ENCODE measurements at regions not wholly inside any gene's neighbourhood (a gene's known extent, or its start where the extent isn't known, plus 50 kb on each side); places are given as distances from the start of the nearest gene placed in this dataset.

DNA sequence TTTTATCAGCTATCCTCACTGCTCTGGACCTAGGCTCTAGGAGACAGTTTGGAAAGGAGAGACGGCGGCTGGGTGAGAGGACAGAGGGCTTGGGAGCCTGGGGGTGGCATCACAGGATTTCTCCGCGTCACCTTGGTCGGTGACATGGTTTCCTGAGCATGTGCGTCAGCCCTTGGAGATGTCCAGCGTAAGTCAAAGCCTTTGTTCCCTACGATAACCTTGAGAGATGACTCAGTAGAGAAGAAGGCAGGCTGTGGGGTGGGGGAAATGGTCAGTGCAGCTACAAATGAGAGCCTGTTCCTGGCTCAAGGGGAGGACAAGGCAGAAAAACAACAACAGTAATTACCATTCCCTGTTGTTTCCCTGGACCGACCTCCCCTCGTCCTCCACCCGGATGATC, 90.2 kb upstream of the TBX3 start:
- Mint-ChIP-seq H3K4me1 (ENCODE audit: low read depth) (no peaks in the 10 kb centered on the region), H3K9me3 (no peaks in the 10 kb centered on the region), H3K4me3 (no peak overlapping the region), H3K36me3 (ENCODE audit: insufficient read depth) (no peaks in the 10 kb centered on the region), H3K27me3 (ENCODE audit: low read depth) (no peaks in the 10 kb centered on the region)
- DNase-seq (no peak), ATAC-seq (no peak)

GRCh38 chr12:114770323-114770722, 86.3 kb upstream of the TBX3 start:
- no peaks in the 10 kb centered on the region for H3K9me3 Mint-ChIP-seq
- no peaks in the 10 kb centered on the region for H3K36me3 Mint-ChIP-seq (ENCODE audit: insufficient read depth)
- ATAC-seq (no peak), DNase-seq (no peak)
- H3K27me3 Mint-ChIP-seq (ENCODE audit: low read depth), result no peaks in the 10 kb centered on the region
- no peaks in the 10 kb centered on the region for H3K4me1 Mint-ChIP-seq (ENCODE audit: low read depth)
- no peak overlapping the region for H3K4me3 Mint-ChIP-seq

GRCh38 chr12:114769634-114770033, 85.7 kb upstream of the TBX3 start:
- no peaks in the 10 kb centered on the region for H3K36me3 Mint-ChIP-seq (ENCODE audit: insufficient read depth)
- no peaks in the 10 kb centered on the region for H3K27me3 Mint-ChIP-seq (ENCODE audit: low read depth)
- H3K9me3 Mint-ChIP-seq, result no peaks in the 10 kb centered on the region
- no peak for DNase-seq
- no peaks in the 10 kb centered on the region for H3K4me1 Mint-ChIP-seq (ENCODE audit: low read depth)
- no peak for ATAC-seq
- H3K4me3 Mint-ChIP-seq, result no peak overlapping the region

DNA sequence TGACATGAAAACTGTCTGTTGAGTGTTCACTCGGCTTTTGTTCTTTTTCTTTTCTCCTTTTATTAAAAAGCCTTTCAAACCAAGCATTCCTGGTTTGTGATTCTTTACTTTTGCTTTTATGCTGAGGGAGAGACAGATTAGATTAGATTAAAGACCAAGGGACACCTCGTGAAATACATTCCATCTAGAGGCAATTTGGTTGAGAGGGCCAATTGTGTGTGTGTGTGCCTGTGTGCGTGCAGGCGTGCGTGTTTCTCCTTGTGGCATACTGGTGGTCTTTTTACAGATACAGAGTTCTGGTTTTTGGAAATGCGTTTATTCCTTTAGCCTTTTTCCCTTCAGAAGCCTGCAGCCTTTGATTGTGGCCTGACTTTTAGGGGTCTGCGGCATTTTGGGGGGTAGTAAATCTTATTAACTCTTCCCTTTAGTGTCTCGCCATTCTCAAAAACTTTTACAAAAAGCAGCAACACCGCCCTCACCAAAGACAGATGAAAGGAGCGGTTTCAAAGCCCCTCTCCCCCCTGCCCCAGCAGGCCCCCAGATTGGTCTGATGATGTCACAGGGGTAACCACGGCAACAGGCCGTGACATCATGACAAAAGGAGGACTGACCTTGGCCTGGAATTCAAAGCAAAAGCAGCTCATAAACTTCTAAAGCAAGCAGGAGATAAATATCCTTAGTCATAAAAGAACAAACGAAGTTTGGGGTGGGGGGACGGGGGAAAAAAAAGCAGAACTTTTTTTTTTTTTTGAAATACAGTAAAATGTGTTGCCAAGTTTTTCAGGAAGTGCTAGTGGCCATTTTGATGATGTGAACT, 84.1 kb upstream of the TBX3 start:
- H3K4me3 Mint-ChIP-seq, result no peak overlapping the region
- H3K27me3 Mint-ChIP-seq (ENCODE audit: low read depth), result no peaks in the 10 kb centered on the region
- DNase-seq (no peak), ATAC-seq (no peak)
- no peaks in the 10 kb centered on the region for H3K4me1 Mint-ChIP-seq (ENCODE audit: low read depth)
- no peaks in the 10 kb centered on the region for H3K9me3 Mint-ChIP-seq
- no peaks in the 10 kb centered on the region for H3K36me3 Mint-ChIP-seq (ENCODE audit: insufficient read depth)

GRCh38 chr12:114767084-114767760, 83.2 kb upstream of the TBX3 start:
- no peak overlapping the region for H3K4me3 Mint-ChIP-seq

GRCh38 chr12:114765960-114766691, 82.2 kb upstream of the TBX3 start:
- Mint-ChIP-seq H3K36me3 (ENCODE audit: insufficient read depth) (no peaks in the 10 kb centered on the region), H3K9me3 (no peaks in the 10 kb centered on the region), H3K4me3 (no peak overlapping the region), H3K27me3 (ENCODE audit: low read depth) (no peaks in the 10 kb centered on the region), H3K4me1 (ENCODE audit: low read depth) (no peaks in the 10 kb centered on the region)
- ATAC-seq (no peak), DNase-seq (no peak)

More at GRCh38 chr12:114767084-114767760, 83.2 kb upstream of the TBX3 start:
- DNase-seq, result no peak
- Mint-ChIP-seq H3K4me1 (ENCODE audit: low read depth) (no peaks in the 10 kb centered on the region), H3K36me3 (ENCODE audit: insufficient read depth) (no peaks in the 10 kb centered on the region), H3K9me3 (no peaks in the 10 kb centered on the region), H3K27me3 (ENCODE audit: low read depth) (no peaks in the 10 kb centered on the region)
- ATAC-seq, result no peak

- no peak for DNase-seq
- Mint-ChIP-seq H3K36me3 (ENCODE audit: insufficient read depth) (no peaks in the 10 kb centered on the region), H3K4me3 (no peak overlapping the region), H3K27me3 (ENCODE audit: low read depth) (no peaks in the 10 kb centered on the region), H3K4me1 (ENCODE audit: low read depth) (no peaks in the 10 kb centered on the region), H3K9me3 (no peaks in the 10 kb centered on the region)
- ATAC-seq, result no peak
These were observed 80.5 kb upstream of the TBX3 start for GRCh38 chr12:114764510-114764909.

- Mint-ChIP-seq H3K36me3 (ENCODE audit: insufficient read depth) (no peaks in the 10 kb centered on the region), H3K4me3 (no peak overlapping the region), H3K9me3 (no peaks in the 10 kb centered on the region), H3K27me3 (ENCODE audit: low read depth) (no peaks in the 10 kb centered on the region), H3K4me1 (ENCODE audit: low read depth) (no peaks in the 10 kb centered on the region)
- ATAC-seq (no peak), DNase-seq (no peak)
These were observed 78.6 kb upstream of the TBX3 start for GRCh38 chr12:114762490-114763110.

- ATAC-seq (no peak), DNase-seq (no peak)
- H3K36me3 Mint-ChIP-seq (ENCODE audit: insufficient read depth), result no peaks in the 10 kb centered on the region
- no peak overlapping the region for H3K4me3 Mint-ChIP-seq
- H3K4me1 Mint-ChIP-seq (ENCODE audit: low read depth), result no peaks in the 10 kb centered on the region
- no peaks in the 10 kb centered on the region for H3K9me3 Mint-ChIP-seq
- no peaks in the 10 kb centered on the region for H3K27me3 Mint-ChIP-seq (ENCODE audit: low read depth)
These were observed 76.3 kb upstream of the TBX3 start for GRCh38 chr12:114760151-114760877.

DNA sequence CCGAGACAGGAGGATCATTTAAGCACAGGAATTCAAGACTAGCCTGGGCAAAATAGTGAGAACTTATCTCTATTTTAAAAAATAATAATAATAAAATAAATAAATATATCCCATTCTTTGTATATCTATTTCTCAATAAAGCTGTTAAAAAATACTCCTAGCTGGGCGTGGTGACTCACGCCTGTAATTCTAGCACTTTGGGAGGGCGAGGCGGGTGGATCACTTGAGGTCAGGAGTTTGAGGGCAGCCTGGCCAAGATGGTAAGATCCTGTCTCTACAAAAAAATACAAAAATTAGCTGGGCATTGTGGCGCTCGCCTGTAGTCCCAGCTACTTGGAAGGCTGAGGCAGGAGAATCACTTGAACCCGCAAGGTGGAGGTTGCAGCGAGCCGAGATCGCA, 75.7 kb upstream of the TBX3 start:
- Mint-ChIP-seq H3K4me1 (ENCODE audit: low read depth) (no peaks in the 10 kb centered on the region), H3K27me3 (ENCODE audit: low read depth) (no peaks in the 10 kb centered on the region)
- ATAC-seq, result no peak

GRCh38 chr12:114757684-114758325, 73.8 kb upstream of the TBX3 start:
- H3K36me3 Mint-ChIP-seq (ENCODE audit: insufficient read depth), result no peaks in the 10 kb centered on the region
- no peaks in the 10 kb centered on the region for H3K9me3 Mint-ChIP-seq
- H3K27me3 Mint-ChIP-seq (ENCODE audit: low read depth), result no peaks in the 10 kb centered on the region
- ATAC-seq (no peak), DNase-seq (no peak)
- no peaks in the 10 kb centered on the region for H3K4me1 Mint-ChIP-seq (ENCODE audit: low read depth)
- H3K4me3 Mint-ChIP-seq, result no peak overlapping the region

More for the DNA sequence above, 75.7 kb upstream of the TBX3 start:
- no peak for DNase-seq
- no peak overlapping the region for H3K4me3 Mint-ChIP-seq
- no peaks in the 10 kb centered on the region for H3K9me3 Mint-ChIP-seq
- no peaks in the 10 kb centered on the region for H3K36me3 Mint-ChIP-seq (ENCODE audit: insufficient read depth)

- no peak for ATAC-seq
These were observed 68.2 kb upstream of the TBX3 start for GRCh38 chr12:114752217-114752616.

DNA sequence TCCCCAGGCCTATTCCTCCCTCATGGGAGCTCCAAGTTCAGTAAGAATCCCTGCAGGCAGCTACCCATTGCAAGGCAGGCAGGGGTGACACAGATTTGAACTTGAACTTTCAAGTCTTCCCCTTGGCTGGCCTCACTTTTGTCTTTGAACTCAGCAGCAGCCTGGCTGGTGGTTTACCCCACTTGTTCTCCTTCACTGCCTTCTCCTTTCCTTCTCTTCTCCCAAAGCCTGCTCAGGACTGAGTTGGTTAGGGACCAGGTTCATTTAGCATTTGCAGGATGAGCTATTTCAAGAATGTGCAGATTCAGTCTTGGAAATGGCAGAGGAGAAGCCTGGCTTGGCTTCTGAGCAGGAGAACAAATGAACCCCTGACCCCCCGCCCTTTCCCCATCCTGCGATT, 67.7 kb upstream of the TBX3 start:
- Mint-ChIP-seq H3K4me1 (ENCODE audit: low read depth) (no peaks in the 10 kb centered on the region), H3K4me3 (no peak overlapping the region), H3K9me3 (no peaks in the 10 kb centered on the region), H3K27me3 (ENCODE audit: low read depth) (no peaks in the 10 kb centered on the region), H3K36me3 (ENCODE audit: insufficient read depth) (no peaks in the 10 kb centered on the region)
- DNase-seq, result no peak
- ATAC-seq, result no peak

More at GRCh38 chr12:114752217-114752616, 68.2 kb upstream of the TBX3 start:
- Mint-ChIP-seq H3K27me3 (ENCODE audit: low read depth) (no peaks in the 10 kb centered on the region), H3K4me1 (ENCODE audit: low read depth) (no peaks in the 10 kb centered on the region), H3K36me3 (ENCODE audit: insufficient read depth) (no peaks in the 10 kb centered on the region), H3K9me3 (no peaks in the 10 kb centered on the region), H3K4me3 (no peak overlapping the region)
- no peak for DNase-seq
